DOHH2 (cell line): ENCODE measurements at regions not wholly inside any gene's neighbourhood (a gene's known extent, or its start where the extent isn't known, plus 50 kb on each side); places are given as distances from the start of the nearest gene placed in this dataset.

Experiments
- H3F3A ChIP-seq: fragments of 200-600 bp; sonication (generic), shearing (Covaris generic); 2 replicates; pipeline ENCODE4 v1.6.0; 2016; ENCODE audit warnings: antibody characterized with exemption, mild to moderate bottlenecking; ENCODE audit not compliant: control insufficient read depth, insufficient read depth
- H3K27ac ChIP-seq: fragments of 200-600 bp; sonication (generic); 2 replicates; pipeline ENCODE4 v1.5.1; 2014; ENCODE audit warnings: low read depth, mild to moderate bottlenecking, low read length, moderate library complexity
- H3K27me3 ChIP-seq: fragments of 200-600 bp; sonication (generic); 2 replicates; pipeline ENCODE4 v1.6.1; 2014; ENCODE audit warnings: mild to moderate bottlenecking, low read length, mixed read lengths; ENCODE audit not compliant: control insufficient read depth
- H3K36me3 ChIP-seq: fragments of 200-600 bp; sonication (generic); 2 replicates; pipeline ENCODE4 v1.6.1; 2014; ENCODE audit warnings: mild to moderate bottlenecking, low read length, moderate library complexity, mixed read lengths; ENCODE audit not compliant: control insufficient read depth
- H3K4me1 ChIP-seq: fragments of 200-600 bp; sonication (generic); 2 replicates; pipeline ENCODE4 v1.6.1; 2014; ENCODE audit warnings: mild to moderate bottlenecking, low read length, mixed read lengths; ENCODE audit not compliant: control insufficient read depth
- H3K4me2 ChIP-seq: fragments of 200-600 bp; sonication (generic); 2 replicates; pipeline ENCODE4 v1.6.0; 2014; ENCODE audit warnings: mild to moderate bottlenecking, low read length, moderate library complexity
- H3K4me3 ChIP-seq: fragments of 200-600 bp; sonication (generic); 2 replicates; pipeline ENCODE4 v1.5.1; 2014; ENCODE audit warnings: mild to moderate bottlenecking, low read length, mixed read lengths
- H3K79me2 ChIP-seq: fragments of 200-600 bp; sonication (generic); 2 replicates; pipeline ENCODE4 v1.6.1; 2014; ENCODE audit warnings: mild to moderate bottlenecking, low read length, mixed read lengths; ENCODE audit not compliant: control insufficient read depth
- H3K9me2 ChIP-seq: fragments of 200-600 bp; sonication (generic); replicated peaks from 2 replicates; pipeline ENCODE4 v1.6.1; 2014; ENCODE audit warnings: mild to moderate bottlenecking, low read length, mixed read lengths; ENCODE audit not compliant: control insufficient read depth
- H3K9me3 ChIP-seq: fragments of 200-600 bp; sonication (generic); 2 replicates; pipeline ENCODE4 v1.6.1; 2014; ENCODE audit warnings: antibody characterized with exemption, low read length, mixed read lengths; ENCODE audit not compliant: control insufficient read depth, insufficient read depth
- H4K20me1 ChIP-seq: fragments of 200-600 bp; sonication (generic); 2 replicates; pipeline ENCODE4 v1.6.0; 2014; ENCODE audit warnings: low read depth, mild to moderate bottlenecking, antibody characterized with exemption, low read length, moderate library complexity; ENCODE audit not compliant: control insufficient read depth, insufficient read depth
- CTCF ChIP-seq: fragments of 200-600 bp; sonication (generic); IDR thresholded peaks from one replicate; pipeline ENCODE4 v1.5.1; 2014; ENCODE audit warnings: antibody characterized with exemption, mild to moderate bottlenecking, low read depth, low read length; ENCODE audit not compliant: poor library complexity, severe bottlenecking
- EZH2phosphoT487 ChIP-seq: fragments of 200-600 bp; sonication (generic); IDR thresholded peaks from 2 replicates; pipeline ENCODE4 v1.6.1; 2017; ENCODE audit warnings: borderline replicate concordance, mild to moderate bottlenecking, antibody characterized with exemption, low read length, moderate library complexity, mixed read lengths

- H3K9me2 ChIP-seq = no peaks in the 10 kb centered on the region
- no peaks in the 10 kb centered on the region for H4K20me1 ChIP-seq
- no peaks in the 10 kb centered on the region for H3K9me3 ChIP-seq
- no peak overlapping the region for H3K4me3 ChIP-seq
- no peak overlapping the region for H3K27ac ChIP-seq
- no peak for TF ChIP-seq EZH2phosphoT487
- no peak for TF ChIP-seq CTCF
- no peak overlapping the region for H3K4me2 ChIP-seq
- H3K27me3 ChIP-seq = no peaks in the 10 kb centered on the region
- no peaks in the 10 kb centered on the region for H3F3A ChIP-seq
- no peaks in the 10 kb centered on the region for H3K4me1 ChIP-seq
- no peaks in the 10 kb centered on the region for H3K36me3 ChIP-seq
- no peaks in the 10 kb centered on the region for H3K79me2 ChIP-seq
Measured at GRCh38 chr11:70779433-70780245, 381.3 kb downstream of the CTTN start.

- H3K36me3 ChIP-seq = no peaks in the 10 kb centered on the region
- no peaks in the 10 kb centered on the region for H3K79me2 ChIP-seq
- H4K20me1 ChIP-seq = no peaks in the 10 kb centered on the region
- no peak for TF ChIP-seq CTCF
- no peak for TF ChIP-seq EZH2phosphoT487
- no peak overlapping the region for H3K4me3 ChIP-seq
- H3K27me3 ChIP-seq = no peaks in the 10 kb centered on the region
- no peak overlapping the region for H3K27ac ChIP-seq
- H3K4me2 ChIP-seq = no peak overlapping the region
- no peaks in the 10 kb centered on the region for H3K9me3 ChIP-seq
- no peaks in the 10 kb centered on the region for H3K4me1 ChIP-seq
- H3K9me2 ChIP-seq = no peaks in the 10 kb centered on the region
- no peaks in the 10 kb centered on the region for H3F3A ChIP-seq
Measured at GRCh38 chr11:70780246-70780535, 381.9 kb downstream of the CTTN start.

- TF ChIP-seq EZH2phosphoT487 = no peak
- TF ChIP-seq CTCF = no peak
- no peaks in the 10 kb centered on the region for H3K9me2 ChIP-seq
- H3K27me3 ChIP-seq = no peaks in the 10 kb centered on the region
- no peaks in the 10 kb centered on the region; the same call in 1 of the 2 replicates for H3K9me3 ChIP-seq
- H3K36me3 ChIP-seq = no peaks in the 10 kb centered on the region
- no peaks in the 10 kb centered on the region for H4K20me1 ChIP-seq
- H3K79me2 ChIP-seq = no peaks in the 10 kb centered on the region
- no peak overlapping the region for H3K27ac ChIP-seq
- H3K4me2 ChIP-seq = no peak overlapping the region
- no peaks in the 10 kb centered on the region for H3K4me1 ChIP-seq
- H3F3A ChIP-seq = no peaks in the 10 kb centered on the region
- no peak overlapping the region for H3K4me3 ChIP-seq
Measured at GRCh38 chr11:70782401-70782913, 384.1 kb downstream of the CTTN start.
